Neuronal stem cell (in vitro differentiated cells): ENCODE measurements at regions not wholly inside any gene's neighbourhood (a gene's known extent, or its start where the extent isn't known, plus 50 kb on each side); places are given as distances from the start of the nearest gene placed in this dataset.

ENCODE experiments used
- DNase-seq: peaks from one replicate; pipeline ENCODE4 v3.0.0-alpha.2; 2013; ENCODE audit warnings: low spot score
- H2AFZ ChIP-seq: one replicate; pipeline ENCODE4 v1.6.1; 2013; ENCODE audit warnings: mild to moderate bottlenecking, low read length, inconsistent platforms
- H2AK5ac ChIP-seq: 2 replicates; pipeline ENCODE4 v1.6.1; 2013; ENCODE audit warnings: low read depth, mild to moderate bottlenecking, inconsistent platforms, low read length, moderate library complexity, mixed read lengths
- H2BK120ac ChIP-seq: 2 replicates; pipeline ENCODE4 v1.6.1; 2013; ENCODE audit warnings: low read depth, mild to moderate bottlenecking, inconsistent platforms, low read length, moderate library complexity, mixed read lengths
- H2BK12ac ChIP-seq: one replicate; pipeline ENCODE4 v1.6.1; 2013; ENCODE audit warnings: low read length, inconsistent platforms
- H2BK15ac ChIP-seq: 2 replicates; pipeline ENCODE4 v1.6.1; 2013; ENCODE audit warnings: mild to moderate bottlenecking, low read length, inconsistent platforms, mixed read lengths
- H2BK5ac ChIP-seq: one replicate; pipeline ENCODE4 v1.6.1; 2013; ENCODE audit warnings: inconsistent platforms, mild to moderate bottlenecking, low read length, moderate library complexity
- H3K14ac ChIP-seq: one replicate; pipeline ENCODE4 v1.6.1; 2013; ENCODE audit warnings: low read length, inconsistent platforms
- H3K18ac ChIP-seq: 2 replicates; pipeline ENCODE4 v1.6.1; 2013; ENCODE audit warnings: low read length, inconsistent platforms
- H3K23ac ChIP-seq: 2 replicates; pipeline ENCODE4 v1.6.1; 2013; ENCODE audit warnings: low read depth, mild to moderate bottlenecking, mixed read lengths, low read length, inconsistent platforms; ENCODE audit not compliant: poor library complexity
- H3K27ac ChIP-seq: replicated peaks from 3 replicates; pipeline ENCODE4 v1.5.1; 2013; ENCODE audit warnings: low read length, inconsistent platforms
- H3K27me3 ChIP-seq, 3 experiments: 2 replicates each; pipeline ENCODE4 v1.6.1; 2013; ENCODE audit warnings: low read length in 3 of 3, mild to moderate bottlenecking in 2 of 3, inconsistent platforms in 1 of 3, low read depth in 1 of 3, mixed read lengths in 1 of 3, moderate library complexity in 1 of 3; ENCODE audit not compliant: control insufficient read depth in 3 of 3, insufficient read depth in 3 of 3
- H3K36me3 ChIP-seq, 2 donors: replicated peaks in 1 of 2; 2 replicates each; pipeline ENCODE4 v1.6.1; 2013; ENCODE audit warnings: low read length in 2 of 2; ENCODE audit not compliant: control insufficient read depth in 2 of 2, insufficient read depth in 2 of 2
- H3K4ac ChIP-seq: 2 replicates; pipeline ENCODE4 v1.6.1; 2013; ENCODE audit warnings: inconsistent platforms, mild to moderate bottlenecking, low read length, moderate library complexity
- H3K4me1 ChIP-seq, 2 donors: 1 replicate in 1 of 2; 2 replicates in 1 of 2; pipeline ENCODE4 v1.6.1; 2013; ENCODE audit warnings: low read length in 2 of 2, low read depth in 1 of 2; ENCODE audit not compliant: control insufficient read depth in 2 of 2, insufficient read depth in 1 of 2
- H3K4me2 ChIP-seq: one replicate; pipeline ENCODE4 v1.6.1; 2013; ENCODE audit warnings: mild to moderate bottlenecking, low read length, inconsistent platforms; ENCODE audit not compliant: insufficient read depth, poor library complexity, severe bottlenecking
- H3K4me3 ChIP-seq, 2 donors: 2 replicates each; pipeline ENCODE4 v1.5.1; 2013; ENCODE audit warnings: low read length in 2 of 2, mild to moderate bottlenecking in 2 of 2, inconsistent platforms in 1 of 2, moderate library complexity in 1 of 2
- H3K79me1 ChIP-seq: one replicate; pipeline ENCODE4 v1.6.1; 2013; ENCODE audit warnings: low read depth, mild to moderate bottlenecking, inconsistent platforms, low read length, moderate library complexity
- H3K9ac ChIP-seq: one replicate; pipeline ENCODE4 v1.6.1; 2013; ENCODE audit warnings: mild to moderate bottlenecking, low read depth, low read length, inconsistent platforms; ENCODE audit not compliant: poor library complexity
- H3K9me3 ChIP-seq, 2 donors: replicated peaks in 1 of 2; 2 replicates each; pipeline versions ENCODE3 to v1.6.1; 2013; ENCODE audit warnings: low read length in 2 of 2, mild to moderate bottlenecking in 2 of 2, inconsistent platforms in 1 of 2, low read depth in 1 of 2, mixed read lengths in 1 of 2, moderate library complexity in 1 of 2; ENCODE audit not compliant: control insufficient read depth in 2 of 2, insufficient read depth in 1 of 2
- H4K8ac ChIP-seq: one replicate; pipeline ENCODE4 v1.6.1; 2013; ENCODE audit warnings: low read depth, mild to moderate bottlenecking, inconsistent platforms, low read length, moderate library complexity
- H4K91ac ChIP-seq: one replicate; pipeline ENCODE4 v1.6.1; 2013; ENCODE audit warnings: low read length, low read depth, mild to moderate bottlenecking, inconsistent platforms; ENCODE audit not compliant: poor library complexity
- whole genome bisulfite sequencing, 2 donors: extraction: QIAGEN DNeasy Blood & Tissue Kit; methylation state at CpG; one replicate each; pipeline ENCODE4 v1.1.7; 2013; ENCODE audit warnings: missing lambda C conversion rate in 2 of 2, mixed read lengths in 1 of 2; ENCODE audit not compliant: insufficient read length in 2 of 2, insufficient replicate concordance in 1 of 2; ENCODE audit errors: extremely low coverage in 2 of 2; 5-methylcytosine and 5-hydroxymethylcytosine counted together

- no peak overlapping the region for H2BK12ac ChIP-seq
- WGBS, 2 donors, result no CpG with 5 or more reads among the region's 5 CpGs
- H3K9ac ChIP-seq, result no peak overlapping the region
Observed at GRCh38 chr20:58136149-58136484, 92.3 kb downstream of the ANKRD60 start.

GRCh38 chr20:58135441-58136148 lies 92.9 kb downstream of the ANKRD60 start:
- H3K9me3 ChIP-seq, result peaks cover 0 to 2% of the 10 kb centered on the region in 2 donors
- H3K4me1 ChIP-seq, result peaks cover 7 to 13% of the 10 kb centered on the region in 2 donors
- H2AK5ac ChIP-seq, result no peak overlapping the region
- H2BK5ac ChIP-seq, result no peak overlapping the region
- H2BK15ac ChIP-seq, result no peak overlapping the region
- no peak overlapping the region for H2BK12ac ChIP-seq
- H3K27me3 ChIP-seq, result peaks cover 0 to 58% (median 0%) of the 10 kb centered on the region in 3 experiments
- H3K23ac ChIP-seq, result no peak overlapping the region
- H4K8ac ChIP-seq, result no peak overlapping the region
- no peak overlapping the region for H3K4me2 ChIP-seq
- no peak for DNase-seq
- H3K4me3 ChIP-seq, result no peak overlapping the region
- no peaks in the 10 kb centered on the region for H3K36me3 ChIP-seq
- no peak overlapping the region for H3K9ac ChIP-seq
- peak overlapping the region; percentile 39 for H3K18ac ChIP-seq
- H2BK120ac ChIP-seq, result no peak overlapping the region
- H4K91ac ChIP-seq, result no peak overlapping the region
- WGBS, 2 donors, result no CpG with 5 or more reads among the region's 16 CpGs
- no peak overlapping the region for H3K27ac ChIP-seq
- H3K14ac ChIP-seq, result no peak overlapping the region
- no peak overlapping the region for H3K4ac ChIP-seq
- H3K79me1 ChIP-seq, result no peaks in the 10 kb centered on the region
- no peak overlapping the region for H2AFZ ChIP-seq

More at GRCh38 chr20:58136149-58136484, 92.3 kb downstream of the ANKRD60 start:
- no peak overlapping the region for H3K18ac ChIP-seq
- no peaks in the 10 kb centered on the region for H3K36me3 ChIP-seq
- peaks cover 0 to 53% (median 0%) of the 10 kb centered on the region in 3 experiments for H3K27me3 ChIP-seq
- H2BK15ac ChIP-seq, result no peak overlapping the region
- H3K4ac ChIP-seq, result no peak overlapping the region
- peaks cover 0 to 2% of the 10 kb centered on the region in 2 donors for H3K9me3 ChIP-seq
- no peak overlapping the region for H2BK5ac ChIP-seq
- no peak overlapping the region for H2AFZ ChIP-seq
- H3K4me3 ChIP-seq, result no peak overlapping the region
- H4K91ac ChIP-seq, result no peak overlapping the region
- no peaks in the 10 kb centered on the region for H3K79me1 ChIP-seq
- no peak overlapping the region for H4K8ac ChIP-seq
- no peak overlapping the region for H2AK5ac ChIP-seq
- peaks cover 4 to 9% of the 10 kb centered on the region in 2 donors for H3K4me1 ChIP-seq
- H3K23ac ChIP-seq, result no peak overlapping the region
- no peak for DNase-seq
- no peak overlapping the region for H3K4me2 ChIP-seq
- H2BK120ac ChIP-seq, result no peak overlapping the region
- H3K27ac ChIP-seq, result no peak overlapping the region
- no peak overlapping the region for H3K14ac ChIP-seq

GRCh38 chr20:58133020-58133808 lies 95.2 kb downstream of the ANKRD60 start:
- no peak overlapping the region for H3K14ac ChIP-seq
- H2BK120ac ChIP-seq, result no peak overlapping the region
- H3K18ac ChIP-seq, result no peak overlapping the region
- no peak overlapping the region for H3K27ac ChIP-seq
- DNase-seq, result no peak
- H2BK12ac ChIP-seq, result no peak overlapping the region
- H3K4me3 ChIP-seq, result no peak overlapping the region
- H4K8ac ChIP-seq, result no peak overlapping the region
- H4K91ac ChIP-seq, result no peak overlapping the region
- H3K36me3 ChIP-seq, result no peaks in the 10 kb centered on the region
- H2BK5ac ChIP-seq, result no peak overlapping the region
- no peak overlapping the region for H2AK5ac ChIP-seq
- peaks cover 12 to 15% of the 10 kb centered on the region in 2 donors for H3K4me1 ChIP-seq
- no peak overlapping the region for H3K9ac ChIP-seq
- H2AFZ ChIP-seq, result no peak overlapping the region
- H2BK15ac ChIP-seq, result no peak overlapping the region
- H3K79me1 ChIP-seq, result no peaks in the 10 kb centered on the region
- H3K4me2 ChIP-seq, result no peak overlapping the region
- H3K27me3 ChIP-seq, result peaks cover 0 to 63% (median 0%) of the 10 kb centered on the region in 3 experiments
- H3K23ac ChIP-seq, result no peak overlapping the region
- H3K4ac ChIP-seq, result no peak overlapping the region
- no peaks in the 10 kb centered on the region for H3K9me3 ChIP-seq
- WGBS, 2 donors, result 100% methylated on average over 1 of the region's 9 CpGs; no CpG with 5 or more reads in 1 of the 2 donors

GRCh38 chr20:58131551-58132142 lies 96.8 kb downstream of the ANKRD60 start:
- Histone ChIP-seq H3K18ac (no peak overlapping the region), H3K14ac (no peak overlapping the region), H2AFZ (peak overlapping the region; percentile 30), H3K4me2 (no peak overlapping the region), H3K4me3 (no peak overlapping the region), H3K4me1 (peaks cover 12 to 15% of the 10 kb centered on the region in 2 donors), H3K9ac (no peak overlapping the region), H2AK5ac (no peak overlapping the region), H3K27ac (no peak overlapping the region), H2BK12ac (no peak overlapping the region), H3K36me3 (no peaks in the 10 kb centered on the region), H2BK120ac (no peak overlapping the region), H3K27me3 (peaks cover 0 to 56% (median 0%) of the 10 kb centered on the region in 3 experiments), H2BK5ac (no peak overlapping the region), H4K8ac (no peak overlapping the region), H2BK15ac (no peak overlapping the region), H3K23ac (no peak overlapping the region), H3K9me3 (no peaks in the 10 kb centered on the region), H4K91ac (no peak overlapping the region), H3K79me1 (no peaks in the 10 kb centered on the region), H3K4ac (no peak overlapping the region)
- DNase-seq, result no peak
- no CpG with 5 or more reads among the region's 8 CpGs for WGBS, 2 donors
